NCI-H526 (cell line): ENCODE measurements at regions not wholly inside any gene's neighbourhood (a gene's known extent, or its start where the extent isn't known, plus 50 kb on each side); places are given as distances from the start of the nearest gene placed in this dataset.
"Not testable (repeated sequence)": the region's sequence is repeated elsewhere in the genome, so short reads cannot be mapped to it uniquely, and the experiment has no call there.

Experiments
- DNase-seq, 2 experiments: peaks; one replicate each; lab custom pipeline; 2025; lab: John Stamatoyannopoulos, UW

- DNase-seq: no peak
These were observed 60.4 kb upstream of the PDHA2 start for GRCh38 chr4:95779447-95779846.

- DNase-seq: no peak
These were observed 61.2 kb upstream of the PDHA2 start for GRCh38 chr4:95778666-95779065.

GRCh38 chr4:95770605-95771004, 69.3 kb upstream of the PDHA2 start:
- DNase-seq: peak in 1 of 2 experiments; percentile 49

- no peak for DNase-seq
These were observed 74.9 kb upstream of the PDHA2 start for GRCh38 chr4:95764961-95765360.

- no peak for DNase-seq
These were observed 78.0 kb upstream of the PDHA2 start for GRCh38 chr4:95761871-95762270.

- DNase-seq: no peak
These were observed 78.5 kb upstream of the PDHA2 start for GRCh38 chr4:95761426-95761825.

GRCh38 chr4:95760646-95761045, 79.2 kb upstream of the PDHA2 start:
- DNase-seq: not testable (repeated sequence)

- DNase-seq: no peak
These were observed 81.9 kb upstream of the PDHA2 start for GRCh38 chr4:95758001-95758400.

GRCh38 chr4:95754667-95755066, 85.2 kb upstream of the PDHA2 start:
- DNase-seq: no peak

- DNase-seq: no peak
These were observed 90.7 kb upstream of the PDHA2 start for GRCh38 chr4:95749204-95749603.

- DNase-seq: no peak
These were observed 97.0 kb upstream of the PDHA2 start for GRCh38 chr4:95742872-95743271.

GRCh38 chr4:95742179-95742578, 97.7 kb upstream of the PDHA2 start:
- DNase-seq: no peak

- DNase-seq: no peak
These were observed 107.8 kb upstream of the PDHA2 start for GRCh38 chr4:95732061-95732460.

GRCh38 chr4:95729596-95729995, 110.3 kb upstream of the PDHA2 start:
- peak; percentile 40 to 52 for DNase-seq

- DNase-seq: no peak
These were observed 111.7 kb upstream of the PDHA2 start for GRCh38 chr4:95728145-95728544.

- DNase-seq: no peak
These were observed 124.1 kb upstream of the PDHA2 start for GRCh38 chr4:95715830-95716229.

GRCh38 chr4:95714571-95714970, 125.3 kb upstream of the PDHA2 start:
- no peak for DNase-seq

- no peak for DNase-seq
These were observed 134.6 kb upstream of the PDHA2 start for GRCh38 chr4:95705323-95705722.

- no peak for DNase-seq
These were observed 138.3 kb upstream of the PDHA2 start for GRCh38 chr4:95701500-95702170.

- DNase-seq: no peak
These were observed 145.5 kb upstream of the PDHA2 start for GRCh38 chr4:95694411-95694810.

- DNase-seq: peak in 1 of 2 experiments; percentile 43
These were observed 144.8 kb upstream of the UNC5C start for GRCh38 chr4:95693594-95693993.

- no peak for DNase-seq
These were observed 127.4 kb upstream of the UNC5C start for GRCh38 chr4:95676190-95676589.

GRCh38 chr4:95675623-95676022, 126.8 kb upstream of the UNC5C start:
- no peak for DNase-seq

GRCh38 chr4:95674521-95674981, 125.8 kb upstream of the UNC5C start:
- DNase-seq: no peak
